Osteocyte (in vitro differentiated cells): ENCODE measurements at regions not wholly inside any gene's neighbourhood (a gene's known extent, or its start where the extent isn't known, plus 50 kb on each side); places are given as distances from the start of the nearest gene placed in this dataset.
A peak's percentile ranks its signal among the peaks of the same experiment; 100 is the strongest.

Source experiments
- DNase-seq: peaks from one replicate; pipeline ENCODE4 v3.0.0; 2021; ENCODE audit warnings: mixed read lengths; ENCODE audit not compliant: unreplicated experiment; ENCODE audit errors: extremely low spot score
- H3K27ac Mint-ChIP-seq: one replicate; pipeline ENCODE4 v1.8.0; 2021; ENCODE audit warnings: mild to moderate bottlenecking, mixed read lengths; ENCODE audit not compliant: unreplicated experiment
- H3K27me3 Mint-ChIP-seq: one replicate; pipeline ENCODE4 v1.8.0; 2021; ENCODE audit warnings: mixed read lengths; ENCODE audit not compliant: unreplicated experiment
- H3K36me3 Mint-ChIP-seq: one replicate; pipeline ENCODE4 v1.8.0; 2021; ENCODE audit warnings: mixed read lengths; ENCODE audit not compliant: unreplicated experiment
- H3K4me1 Mint-ChIP-seq: one replicate; pipeline ENCODE4 v1.8.0; 2021; ENCODE audit warnings: mixed read lengths; ENCODE audit not compliant: unreplicated experiment
- H3K4me3 Mint-ChIP-seq: one replicate; pipeline ENCODE4 v1.8.0; 2021; ENCODE audit warnings: mild to moderate bottlenecking, moderate library complexity, mixed read lengths; ENCODE audit not compliant: unreplicated experiment
- H3K9me3 Mint-ChIP-seq: one replicate; pipeline ENCODE4 v1.8.0; 2021; ENCODE audit warnings: mixed read lengths; ENCODE audit not compliant: unreplicated experiment
- CTCF ChIP-seq: fragments of 200-600 bp; sonication (generic); IDR thresholded peaks from 2 replicates; pipeline ENCODE4 v1.5.0; 2021; ENCODE audit warnings: antibody characterized with exemption, mild to moderate bottlenecking, moderate library complexity

- Mint-ChIP-seq H3K27ac (no peak overlapping the region), H3K36me3 (no peaks in the 10 kb centered on the region), H3K9me3 (peaks cover 28% of the 10 kb centered on the region), H3K4me1 (no peaks in the 10 kb centered on the region), H3K4me3 (no peak overlapping the region), H3K27me3 (no peaks in the 10 kb centered on the region)
- TF ChIP-seq CTCF = no peak
- DNase-seq = peak; percentile 75
Measured at GRCh38 chr18:78901923-78902794, 77.5 kb upstream of the SALL3 start.

DNA sequence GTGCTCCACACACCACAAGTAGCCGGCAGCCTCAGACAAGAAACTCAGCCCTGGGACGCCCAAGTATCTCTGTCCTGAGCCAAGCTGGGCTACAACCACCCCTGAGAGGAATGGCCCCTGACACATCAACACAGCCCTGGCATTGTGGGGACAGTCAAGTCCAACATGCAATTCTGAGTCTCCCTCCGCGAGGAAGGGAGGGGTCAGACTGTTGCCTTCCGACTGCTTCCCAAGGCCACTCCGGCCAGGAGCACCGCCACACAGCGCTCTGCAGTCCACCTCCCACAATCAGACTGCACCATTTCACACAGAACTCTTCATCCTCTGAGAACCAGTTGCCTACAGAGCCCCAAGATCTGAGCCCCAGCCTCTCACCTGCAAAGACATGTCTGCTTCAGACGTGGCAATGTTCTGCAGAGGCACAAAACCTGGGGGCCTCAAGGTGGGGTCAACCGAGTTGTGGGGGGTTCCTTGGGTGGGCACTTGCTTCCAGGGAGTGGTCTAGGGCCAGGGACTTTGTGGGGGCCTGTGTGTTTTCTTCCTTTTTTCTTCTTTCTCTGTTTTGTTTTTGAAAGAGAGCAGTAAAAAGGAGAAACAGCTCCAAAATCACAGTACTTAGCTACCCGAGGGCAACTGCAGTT, 76.7 kb upstream of the SALL3 start:
- no peaks in the 10 kb centered on the region for H3K4me1 Mint-ChIP-seq
- no peaks in the 10 kb centered on the region for H3K36me3 Mint-ChIP-seq
- no peak overlapping the region for H3K27ac Mint-ChIP-seq
- H3K9me3 Mint-ChIP-seq = peaks cover 21% of the 10 kb centered on the region
- no peak overlapping the region for H3K4me3 Mint-ChIP-seq
- no peak for TF ChIP-seq CTCF
- DNase-seq = peak; percentile 73
- no peaks in the 10 kb centered on the region for H3K27me3 Mint-ChIP-seq

DNA sequence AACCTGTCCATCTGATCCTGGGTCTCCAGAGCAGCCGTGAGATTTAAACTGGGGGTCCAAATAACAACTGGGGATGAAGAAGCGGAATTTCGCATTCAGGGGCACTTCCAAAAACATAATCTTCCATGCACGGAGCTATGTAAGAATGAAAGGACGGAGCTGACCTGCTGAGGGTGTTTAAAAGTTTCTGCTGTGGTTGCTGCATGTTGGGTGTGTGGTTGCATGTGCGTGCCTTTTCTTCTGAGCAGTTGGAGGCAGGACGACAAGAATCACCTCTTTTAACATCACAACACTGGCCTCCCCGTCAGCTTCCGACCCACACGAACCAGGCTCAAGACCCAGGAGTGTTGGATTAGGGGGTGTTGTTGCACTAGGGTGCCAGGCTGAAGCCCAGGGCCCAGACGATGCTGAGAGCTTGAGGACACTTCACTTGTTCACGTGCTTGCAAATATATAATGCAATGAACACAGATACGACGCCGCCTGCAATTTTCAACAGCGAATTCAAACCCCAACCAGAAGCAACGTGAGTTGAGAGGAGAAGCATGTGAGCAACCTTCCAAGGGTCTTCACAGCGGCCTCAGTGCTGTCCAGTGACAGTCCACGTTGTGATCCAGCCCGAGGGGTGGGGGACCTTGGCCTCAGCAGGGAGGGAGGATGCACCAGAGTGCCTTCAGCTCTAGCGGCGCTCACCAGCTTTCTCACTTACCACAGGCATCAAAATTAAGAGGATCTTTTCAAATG, 76.0 kb upstream of the SALL3 start:
- no peaks in the 10 kb centered on the region for H3K4me1 Mint-ChIP-seq
- H3K27ac Mint-ChIP-seq = no peak overlapping the region
- no peaks in the 10 kb centered on the region for H3K36me3 Mint-ChIP-seq
- DNase-seq = peak; percentile 77
- no peak overlapping the region for H3K4me3 Mint-ChIP-seq
- H3K9me3 Mint-ChIP-seq = peaks cover 21% of the 10 kb centered on the region
- no peak for TF ChIP-seq CTCF
- no peaks in the 10 kb centered on the region for H3K27me3 Mint-ChIP-seq

GRCh38 chr18:78904179-78904531, 75.5 kb upstream of the SALL3 start:
- Mint-ChIP-seq H3K36me3 (no peaks in the 10 kb centered on the region), H3K4me1 (no peaks in the 10 kb centered on the region), H3K27me3 (no peaks in the 10 kb centered on the region), H3K9me3 (peaks cover 25% of the 10 kb centered on the region), H3K27ac (no peak overlapping the region), H3K4me3 (no peak overlapping the region)
- peak; percentile 77 for DNase-seq
- TF ChIP-seq CTCF = no peak

DNA sequence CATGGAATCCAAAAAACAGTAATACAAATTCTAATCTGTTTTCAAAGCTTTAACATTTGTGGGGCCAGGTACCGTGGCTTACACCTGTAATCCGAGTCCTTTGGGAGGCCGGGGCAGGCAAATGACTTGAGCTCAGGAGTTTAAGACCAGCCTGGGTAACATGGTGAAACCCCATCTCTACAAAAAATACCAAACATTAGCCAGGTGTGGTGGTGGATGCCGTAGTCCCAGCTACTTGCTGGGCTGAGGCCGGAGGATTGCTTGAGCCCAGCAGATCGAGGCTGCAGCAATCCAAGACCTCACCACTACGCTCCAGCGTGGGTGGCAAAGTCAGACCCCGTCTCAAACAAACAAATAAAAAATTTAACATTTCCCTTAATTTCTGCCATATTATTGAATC, 74.3 kb upstream of the SALL3 start:
- peaks cover 18% of the 10 kb centered on the region for H3K9me3 Mint-ChIP-seq
- no peak for TF ChIP-seq CTCF
- no peak overlapping the region for H3K4me3 Mint-ChIP-seq
- DNase-seq = no peak
- H3K27me3 Mint-ChIP-seq = no peaks in the 10 kb centered on the region
- no peak overlapping the region for H3K27ac Mint-ChIP-seq
- H3K4me1 Mint-ChIP-seq = no peaks in the 10 kb centered on the region
- H3K36me3 Mint-ChIP-seq = no peaks in the 10 kb centered on the region
